ENCODE measurements at regions not wholly inside any gene's neighbourhood (a gene's known extent, or its start where the extent isn't known, plus 50 kb on each side); places are given as distances from the start of the nearest gene placed in this dataset.

GRCh38 chr3:29201604-29202003, 79.3 kb upstream of the RBMS3 start:
- DNase-seq = no peak

- no peak for DNase-seq
These were observed 78.5 kb upstream of the RBMS3 start for GRCh38 chr3:29202378-29202777.

GRCh38 chr3:29203851-29204250, 77.0 kb upstream of the RBMS3 start:
- no peak for DNase-seq

GRCh38 chr3:29207427-29207826, 73.4 kb upstream of the RBMS3 start:
- DNase-seq = no peak

GRCh38 chr3:29212789-29213433, 68.0 kb upstream of the RBMS3 start:
- no peak for DNase-seq

- DNase-seq = no peak
These were observed 66.7 kb upstream of the RBMS3 start for GRCh38 chr3:29214009-29214658.

GRCh38 chr3:29215948-29216347, 64.9 kb upstream of the RBMS3 start:
- DNase-seq = no peak

GRCh38 chr3:29226706-29227105, 54.2 kb upstream of the RBMS3 start:
- no peak for DNase-seq

GRCh38 chr3:29227307-29227706, 53.6 kb upstream of the RBMS3 start:
- no peak for DNase-seq
